GM18951 (cell line): ENCODE measurements at regions not wholly inside any gene's neighbourhood (a gene's known extent, or its start where the extent isn't known, plus 50 kb on each side); places are given as distances from the start of the nearest gene placed in this dataset.

ENCODE experiments used
- POLR2A ChIP-seq: IDR thresholded peaks from 4 replicates; pipeline ENCODE4 v1.6.1; 2011; ENCODE audit warnings: mild to moderate bottlenecking; ENCODE audit not compliant: insufficient read length, insufficient read depth; ENCODE audit errors: extremely low read depth
- in situ Hi-C: fragments of 300-500 bp; cut with MboI; formaldehyde crosslinking; loops from one replicate; pipeline ENCODE4 v1.12.0; 2022; ENCODE audit warnings: low sequenced_read_pairs, mixed read lengths, inconsistent platforms; ENCODE audit not compliant: unreplicated experiment

- in situ Hi-C loops: no loop called here
- TF ChIP-seq POLR2A: no peak
Observed at GRCh38 chr7:79553811-79554555, 100.5 kb upstream of the MAGI2 start.

GRCh38 chr7:79552463-79552862 is 99.0 kb upstream of the MAGI2 start:
- no peak for TF ChIP-seq POLR2A
- in situ Hi-C loops: no loop called here

GRCh38 chr7:79548727-79549126 is 95.3 kb upstream of the MAGI2 start:
- in situ Hi-C loops: no loop called here
- no peak for TF ChIP-seq POLR2A

- in situ Hi-C loops: no loop called here
- TF ChIP-seq POLR2A: no peak
Observed at GRCh38 chr7:79547132-79547531, 93.7 kb upstream of the MAGI2 start.

GRCh38 chr7:79540592-79540991 is 87.1 kb upstream of the MAGI2 start:
- no peak for TF ChIP-seq POLR2A
- in situ Hi-C loops: no loop called here

GRCh38 chr7:79534128-79534527 is 80.7 kb upstream of the MAGI2 start:
- TF ChIP-seq POLR2A: no peak
- in situ Hi-C loops: no loop called here

GRCh38 chr7:79531905-79532664 is 78.6 kb upstream of the MAGI2 start:
- TF ChIP-seq POLR2A: no peak
- in situ Hi-C loops: no loop called here

- in situ Hi-C loops: no loop called here
- no peak for TF ChIP-seq POLR2A
Observed at GRCh38 chr7:79531116-79531515, 77.6 kb upstream of the MAGI2 start.

GRCh38 chr7:79529881-79530235 is 76.4 kb upstream of the MAGI2 start:
- no peak for TF ChIP-seq POLR2A

GRCh38 chr7:79529214-79529880 is 75.9 kb upstream of the MAGI2 start:
- in situ Hi-C loops: no loop called here
- TF ChIP-seq POLR2A: no peak

More at GRCh38 chr7:79529881-79530235, 76.4 kb upstream of the MAGI2 start:
- in situ Hi-C loops: no loop called here

- no peak for TF ChIP-seq POLR2A
- in situ Hi-C loops: no loop called here
Observed at GRCh38 chr7:79528421-79528820, 75.0 kb upstream of the MAGI2 start.

GRCh38 chr7:79524048-79524447 is 70.6 kb upstream of the MAGI2 start:
- no peak for TF ChIP-seq POLR2A
- in situ Hi-C loops: no loop called here

GRCh38 chr7:79523436-79523835 is 70.0 kb upstream of the MAGI2 start:
- TF ChIP-seq POLR2A: no peak
- in situ Hi-C loops: no loop called here

- TF ChIP-seq POLR2A: no peak
- in situ Hi-C loops: no loop called here
Observed at GRCh38 chr7:79520543-79520942, 67.1 kb upstream of the MAGI2 start.

- no peak for TF ChIP-seq POLR2A
- in situ Hi-C loops: no loop called here
Observed at GRCh38 chr7:79515358-79515757, 61.9 kb upstream of the MAGI2 start.
